GM21825 (cell line): ENCODE measurements at regions not wholly inside any gene's neighbourhood (a gene's known extent, or its start where the extent isn't known, plus 50 kb on each side); places are given as distances from the start of the nearest gene placed in this dataset.

Experiments
- ATAC-seq: cut with Tn5 transposase; IDR thresholded peaks from one replicate; pipeline ENCODE4 v1.9.1; 2021; ENCODE audit warnings: mild to moderate bottlenecking, moderate library complexity; ENCODE audit not compliant: unreplicated experiment

DNA sequence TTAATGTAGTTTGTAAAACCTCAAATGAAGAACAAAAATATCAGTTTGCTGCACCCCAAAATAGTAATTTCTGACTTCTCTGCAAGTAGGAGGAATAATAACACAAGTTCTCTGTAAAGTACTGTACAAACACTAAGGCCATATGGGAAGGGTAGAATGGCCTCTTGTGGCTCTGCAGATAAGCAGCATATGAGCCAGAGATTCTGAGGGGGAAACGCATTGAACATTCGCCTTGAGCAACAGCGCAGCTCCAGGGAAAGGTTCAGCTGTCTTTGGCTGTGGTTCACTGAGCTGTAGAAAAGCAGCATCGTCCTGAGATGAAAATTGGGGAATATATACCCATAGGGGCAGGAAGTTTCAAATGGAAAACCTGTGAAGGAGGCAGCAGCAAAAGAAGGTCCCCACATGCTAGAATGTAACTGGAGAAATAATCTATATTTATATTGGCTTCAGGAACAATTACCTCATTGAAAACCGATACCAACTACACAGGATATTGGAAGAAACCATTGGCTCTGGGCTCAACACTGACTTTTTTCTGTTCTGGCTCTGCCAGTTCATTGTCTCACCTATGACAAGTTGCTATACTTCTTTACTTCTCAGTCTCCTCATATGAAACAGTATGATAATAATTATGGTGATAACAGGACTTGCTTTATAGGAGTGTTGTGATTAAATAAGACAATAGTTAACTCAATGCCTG is 357.6 kb upstream of the CPEB2 start:
- no peak for ATAC-seq

DNA sequence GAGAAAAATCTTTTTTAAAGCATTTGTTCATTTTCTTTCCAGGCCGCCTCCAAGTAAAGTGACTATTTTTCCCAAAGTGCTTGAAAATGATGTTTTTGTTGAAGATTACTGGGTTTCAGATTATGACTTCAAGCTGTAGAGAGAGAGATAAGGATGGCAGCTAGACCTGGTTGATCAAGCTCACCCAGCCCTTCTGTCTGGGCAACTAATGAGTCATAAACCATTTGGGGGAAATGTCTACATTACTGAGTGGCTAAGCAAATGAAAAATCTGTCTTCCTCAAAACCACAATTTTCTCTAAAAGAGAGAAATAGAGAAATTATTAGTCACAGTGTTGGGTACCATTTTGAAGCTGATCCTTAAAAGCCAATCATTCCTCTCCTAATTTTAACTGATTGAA is 355.4 kb upstream of the CPEB2 start:
- ATAC-seq: no peak

DNA sequence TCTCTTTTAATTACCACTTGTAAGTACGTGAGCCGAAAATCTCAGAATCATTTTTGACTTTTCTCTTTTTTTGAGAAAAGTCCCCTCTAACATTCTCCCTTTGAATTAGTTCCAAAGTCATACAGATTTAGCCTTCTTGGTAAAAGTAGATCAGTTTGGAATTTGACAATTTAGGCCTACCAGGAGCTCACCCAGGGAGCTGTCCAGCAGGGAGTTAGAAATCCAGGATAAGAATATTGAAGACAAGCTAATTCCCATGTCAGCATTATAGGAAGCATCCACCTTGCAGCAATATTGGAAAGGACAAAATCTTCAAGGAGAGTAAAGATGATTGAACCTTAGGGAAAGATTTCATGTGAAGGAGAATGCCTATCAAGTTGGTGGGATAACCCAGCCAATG is 352.2 kb upstream of the CPEB2 start:
- no peak for ATAC-seq

DNA sequence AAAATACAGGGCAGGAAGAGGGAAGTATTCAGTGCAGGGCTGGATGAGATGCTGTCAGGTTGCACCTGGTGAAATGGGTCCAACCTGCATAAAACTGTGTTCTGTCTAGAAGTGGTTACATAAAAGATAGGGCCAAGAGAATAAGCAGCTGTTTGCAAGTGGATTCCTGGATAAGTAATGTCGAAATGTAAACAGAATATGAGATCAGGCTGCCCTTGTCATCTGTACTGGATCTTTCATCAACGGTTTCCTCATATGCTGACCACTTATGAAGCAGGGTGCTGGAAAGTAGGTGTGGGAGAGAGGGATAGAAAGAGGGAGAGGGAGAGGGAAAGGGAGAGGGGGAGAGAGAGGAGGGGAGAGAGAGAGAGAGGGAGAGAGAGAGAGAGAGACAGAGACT is 349.8 kb upstream of the CPEB2 start:
- ATAC-seq: no peak

DNA sequence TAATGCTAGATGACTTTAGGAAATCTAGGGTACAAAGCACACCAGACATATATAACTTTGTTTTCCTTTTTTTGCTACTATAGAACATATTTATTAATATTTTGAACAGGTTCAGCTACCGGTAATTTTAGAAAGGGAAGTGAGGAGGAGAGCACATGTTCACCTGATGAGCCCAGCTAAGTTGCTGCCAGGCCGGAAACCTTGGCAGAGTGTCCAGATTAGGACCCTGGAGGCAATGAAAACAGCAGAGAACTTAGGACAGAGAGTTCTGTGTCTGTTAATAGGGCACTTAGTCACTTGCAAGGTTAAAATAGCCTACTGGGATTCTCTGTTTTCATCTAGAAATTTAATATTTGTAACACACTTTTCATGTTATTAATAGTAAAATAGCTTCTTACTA is 348.9 kb upstream of the CPEB2 start:
- ATAC-seq: no peak

DNA sequence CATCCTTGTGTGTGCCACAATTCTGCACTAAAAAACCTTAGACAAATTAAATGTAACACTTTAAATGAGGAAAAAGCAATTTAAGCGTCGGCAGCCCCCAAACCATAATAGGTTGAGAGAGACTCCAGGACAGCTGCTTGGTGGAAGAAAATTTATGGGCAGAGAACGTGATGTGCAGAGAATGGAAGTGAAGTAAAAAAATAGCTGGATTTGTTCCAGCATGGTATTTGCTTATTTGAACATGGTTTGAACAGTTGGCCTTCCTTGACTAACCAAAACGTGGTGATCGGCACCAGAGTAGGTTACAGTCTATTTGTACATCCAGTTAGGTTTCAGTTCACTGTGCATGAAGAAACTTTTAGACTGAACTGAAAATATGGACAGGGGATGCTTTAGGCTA is 343.0 kb upstream of the CPEB2 start:
- ATAC-seq: no peak

DNA sequence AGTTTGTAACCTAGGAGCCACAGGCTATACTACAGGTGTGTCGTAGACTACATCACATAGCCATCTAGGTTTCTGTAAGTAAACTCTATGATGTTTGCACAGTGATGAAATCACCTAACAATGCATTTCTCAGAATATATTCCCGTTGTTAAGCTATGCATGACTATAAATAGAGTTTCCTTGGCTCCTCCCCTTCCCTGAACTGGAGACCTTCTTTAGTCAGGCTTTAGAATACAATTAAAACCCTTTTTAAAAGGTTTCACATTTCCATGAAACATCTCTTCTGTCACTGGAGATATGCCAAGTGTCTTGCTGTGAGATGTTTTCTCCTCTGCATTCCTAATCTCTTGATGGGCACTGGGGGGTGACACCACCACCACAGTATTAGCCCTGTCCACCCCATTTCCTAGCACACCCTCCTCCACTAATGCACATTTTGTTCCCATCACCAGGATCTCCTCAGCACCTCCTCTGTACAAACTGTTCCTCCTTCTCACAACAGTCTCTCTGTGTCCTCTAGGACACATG is 334.6 kb upstream of the CPEB2 start:
- ATAC-seq: no peak

DNA sequence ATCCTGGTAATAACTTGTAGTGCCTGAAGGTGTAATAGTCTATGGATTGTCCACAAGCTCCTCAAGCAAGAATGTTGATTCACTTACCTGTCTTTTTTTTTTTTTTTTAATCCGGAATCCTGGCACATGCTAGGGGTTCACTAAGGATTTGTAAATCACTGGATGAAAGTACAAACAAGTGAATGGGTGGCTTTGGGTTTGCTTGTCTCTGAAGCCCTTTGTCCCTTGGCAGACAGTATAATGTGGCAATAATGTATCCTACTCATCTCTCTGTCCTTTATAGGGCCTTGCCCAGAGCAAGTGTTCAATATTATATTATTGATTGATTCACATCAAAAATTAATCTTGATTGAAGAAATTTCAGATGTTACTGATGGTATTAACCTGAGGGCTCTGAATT is 334.0 kb upstream of the CPEB2 start:
- ATAC-seq: no peak

DNA sequence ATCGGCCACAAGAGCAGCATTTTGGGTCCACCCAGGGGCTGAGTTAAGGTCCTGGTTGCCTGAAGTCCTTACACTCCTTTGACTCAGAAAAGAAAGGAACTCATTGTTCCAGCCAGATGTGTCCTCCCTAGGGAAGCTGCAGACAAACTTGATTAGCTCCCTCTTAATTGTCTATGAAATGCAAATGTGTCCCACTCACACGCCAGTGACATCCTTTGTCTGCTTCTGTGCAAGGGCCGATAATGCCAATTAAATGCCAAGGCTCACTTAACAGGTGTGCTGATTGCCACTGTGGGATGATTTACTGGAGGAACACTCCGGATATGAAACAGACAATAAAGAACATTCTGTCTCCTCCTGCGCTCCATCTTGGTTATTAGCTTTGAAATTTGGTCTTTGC is 332.9 kb upstream of the CPEB2 start:
- no peak for ATAC-seq

DNA sequence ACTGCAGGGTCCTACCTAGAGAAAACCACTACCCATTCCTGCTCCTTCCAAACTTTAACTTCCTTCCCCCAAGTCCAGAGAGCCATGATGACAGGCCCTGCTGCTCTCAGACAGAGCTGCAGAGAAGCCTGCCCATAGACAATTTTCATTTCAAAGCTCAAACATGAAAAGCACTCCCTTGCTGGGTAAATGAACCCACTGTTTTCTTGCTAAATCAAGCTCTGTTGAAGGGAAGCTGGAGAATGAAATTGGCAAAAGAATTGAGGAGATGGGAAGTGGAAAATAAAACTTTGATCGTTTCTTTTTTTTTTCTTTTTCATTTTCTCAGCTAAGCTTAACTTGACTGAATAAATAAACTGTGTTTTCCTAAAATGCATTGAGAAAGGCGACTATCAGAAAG is 331.1 kb upstream of the CPEB2 start:
- ATAC-seq: no peak

DNA sequence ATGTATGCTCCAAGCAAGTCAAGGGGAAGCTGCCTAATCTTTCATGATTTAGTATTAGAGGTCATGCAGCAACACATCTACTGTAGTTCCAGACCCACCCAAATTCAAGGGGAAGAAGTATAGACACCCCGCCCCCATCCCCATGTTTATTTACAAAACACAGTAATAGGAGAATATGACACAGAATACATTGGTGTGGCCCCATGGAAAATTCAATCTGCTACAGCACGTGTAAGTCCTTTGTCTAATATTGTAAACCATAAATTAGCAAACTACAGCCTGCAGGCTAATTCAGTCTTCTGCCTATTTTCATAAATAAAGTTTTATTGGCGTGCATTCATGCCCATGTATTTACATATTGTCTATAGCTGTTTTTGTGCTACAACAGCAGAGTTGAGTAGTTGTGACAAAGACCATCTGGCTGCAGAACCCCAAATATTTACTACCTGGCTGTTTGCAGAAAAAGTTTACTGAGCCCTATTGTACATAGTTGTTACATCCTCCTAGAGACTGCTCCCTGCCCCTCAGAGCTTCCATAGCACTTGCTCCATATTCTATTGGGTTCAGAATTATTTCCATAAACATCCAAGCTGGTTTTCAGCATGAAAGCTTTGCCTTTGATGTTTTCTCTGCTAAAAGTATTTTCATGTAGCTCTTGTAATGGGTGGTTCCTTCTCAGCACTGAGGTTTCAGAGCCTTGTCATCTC is 326.8 kb upstream of the CPEB2 start:
- no peak for ATAC-seq

DNA sequence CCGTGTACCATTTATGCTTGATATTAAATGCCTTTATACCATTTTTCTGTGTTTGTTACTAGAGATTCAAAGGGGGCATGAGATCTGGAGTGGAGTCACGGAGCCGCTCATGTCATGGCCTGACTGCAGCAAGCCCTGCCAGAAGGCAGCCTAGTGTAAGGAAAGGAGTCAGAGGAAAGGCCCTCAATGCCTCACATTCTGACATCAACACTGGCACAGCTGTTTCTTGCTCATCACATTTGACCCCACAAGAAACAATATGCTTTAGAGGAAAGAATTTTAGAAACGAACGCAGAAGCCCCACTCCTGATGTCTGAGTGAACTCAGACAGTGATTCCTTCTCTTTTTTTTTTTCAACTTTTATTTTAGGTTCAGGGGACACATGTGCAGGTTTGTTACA is 322.4 kb upstream of the CPEB2 start:
- no peak for ATAC-seq

DNA sequence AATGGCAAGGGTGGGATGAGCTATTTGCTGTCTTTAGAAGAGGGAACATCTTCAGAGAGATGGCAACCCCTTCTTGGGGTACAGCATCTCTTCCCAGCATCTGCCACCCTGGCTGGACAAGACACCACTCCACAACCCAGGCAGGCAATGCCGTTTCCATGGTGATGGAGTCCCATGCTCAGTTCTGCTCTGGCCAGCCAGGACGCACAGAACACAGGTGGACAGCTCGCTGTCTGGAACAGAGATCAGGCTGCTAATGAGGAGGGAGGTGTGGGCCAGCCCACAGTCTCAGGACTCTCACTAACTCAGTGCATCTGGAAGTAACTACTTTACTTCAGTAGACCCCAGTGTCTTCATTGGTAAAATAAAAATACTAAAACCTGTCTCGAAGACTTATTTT is 321.0 kb upstream of the CPEB2 start:
- no peak for ATAC-seq

DNA sequence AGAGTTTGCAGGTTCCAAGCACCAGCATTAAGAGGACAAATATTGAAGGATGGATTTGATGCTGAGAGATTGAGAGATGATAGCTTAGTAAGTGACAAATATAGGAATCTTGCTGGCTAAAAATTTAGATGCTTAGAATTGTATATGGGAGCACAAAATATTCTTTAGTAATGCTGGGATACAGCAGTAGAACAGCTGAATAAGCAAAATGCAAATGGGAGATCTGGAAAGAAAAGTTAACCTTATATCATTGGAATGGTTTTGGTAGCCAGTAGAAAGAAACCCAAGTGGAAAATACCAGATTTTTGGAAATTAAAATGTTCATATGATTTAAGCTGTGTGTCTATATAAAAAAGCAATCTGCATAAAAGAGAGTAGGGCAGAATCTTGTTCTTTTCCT is 308.6 kb upstream of the CPEB2 start:
- no peak for ATAC-seq

DNA sequence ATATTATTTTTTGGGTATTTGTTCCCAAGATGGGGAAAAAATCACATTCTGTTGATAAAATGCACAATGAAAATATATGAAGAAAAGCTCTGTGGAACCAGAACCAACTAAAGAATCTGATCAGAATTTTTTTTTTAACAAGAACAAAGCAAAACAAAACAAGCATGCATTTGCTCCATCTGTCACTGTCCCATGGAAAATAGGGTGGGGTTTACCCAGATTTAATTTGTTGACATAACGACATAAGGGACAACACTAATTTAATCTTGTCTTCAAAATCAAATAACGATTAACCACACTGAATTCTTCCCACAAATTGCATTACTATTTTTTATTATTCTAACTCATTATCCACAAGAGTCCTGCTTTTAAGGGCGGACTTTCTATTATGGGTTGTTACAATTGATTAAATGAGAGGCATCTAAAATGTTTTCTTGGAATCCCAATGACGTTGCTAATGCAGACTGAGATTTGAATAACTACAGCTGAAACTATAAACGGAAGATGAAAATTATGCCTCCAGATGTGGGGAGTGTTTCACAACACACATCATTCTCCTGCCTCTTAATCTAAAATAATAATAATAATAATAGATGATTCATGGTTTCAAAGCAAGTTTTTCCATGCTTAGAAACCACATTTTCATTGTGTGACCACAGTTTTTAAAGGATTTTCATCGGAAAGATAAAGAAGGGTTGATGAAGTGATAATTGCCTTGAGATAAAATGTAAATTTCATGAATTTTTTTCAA is 307.0 kb upstream of the CPEB2 start:
- ATAC-seq: no peak

DNA sequence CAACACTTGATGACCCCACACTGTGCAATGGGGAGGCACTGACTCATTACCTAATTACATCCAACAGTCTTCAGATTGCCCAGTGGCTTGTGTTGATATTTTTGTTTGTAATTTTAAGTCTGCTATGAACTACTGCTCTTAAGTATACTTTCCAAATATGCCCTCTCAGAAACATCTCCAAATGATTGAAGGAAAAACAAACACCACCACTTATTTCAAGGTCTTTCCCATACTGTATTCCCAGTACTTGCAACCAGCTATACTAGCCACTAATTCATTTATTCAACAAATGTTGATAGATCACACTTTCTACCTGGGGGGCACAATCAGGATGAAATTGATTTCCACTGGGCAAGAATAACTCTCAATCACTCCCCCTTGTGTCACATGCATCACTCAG is 302.2 kb upstream of the CPEB2 start:
- ATAC-seq: no peak

DNA sequence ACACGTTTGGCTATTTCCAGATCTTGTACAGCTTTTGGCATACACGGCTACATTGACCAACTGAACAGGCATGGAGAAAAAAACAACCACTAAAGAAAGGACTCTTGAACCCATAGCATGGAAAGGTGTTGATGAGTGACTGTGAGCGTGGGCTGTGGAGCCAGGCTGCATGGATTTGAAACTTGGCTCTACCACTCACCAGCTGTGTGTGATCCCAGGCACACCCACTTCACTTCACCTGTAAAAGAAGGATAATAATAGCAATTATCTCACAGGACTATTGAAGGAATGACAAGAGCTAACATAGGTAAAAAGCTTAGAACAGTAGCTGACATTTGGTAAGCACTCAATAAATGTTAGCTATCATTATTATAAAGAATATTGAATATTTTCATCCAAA is 301.7 kb upstream of the CPEB2 start:
- no peak for ATAC-seq

DNA sequence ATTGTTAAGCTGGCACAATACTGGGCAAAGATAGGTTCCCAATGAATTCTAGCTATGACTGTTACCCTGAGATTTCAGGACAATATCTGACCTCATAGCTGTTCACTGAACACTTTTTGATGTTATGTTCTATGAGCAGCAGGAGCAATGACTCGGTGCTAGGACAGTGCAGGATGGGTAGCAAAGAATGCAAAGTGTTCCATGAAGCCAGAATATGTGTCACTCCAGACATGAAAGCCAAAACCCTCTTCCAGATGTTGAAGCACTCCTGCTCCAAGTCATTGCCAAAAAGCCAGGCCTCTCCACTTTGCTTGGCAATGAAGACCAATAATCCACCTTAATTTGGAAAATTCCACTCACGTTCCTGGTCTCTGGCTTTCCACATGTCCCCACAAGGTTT is 300.9 kb upstream of the CPEB2 start:
- no peak for ATAC-seq

DNA sequence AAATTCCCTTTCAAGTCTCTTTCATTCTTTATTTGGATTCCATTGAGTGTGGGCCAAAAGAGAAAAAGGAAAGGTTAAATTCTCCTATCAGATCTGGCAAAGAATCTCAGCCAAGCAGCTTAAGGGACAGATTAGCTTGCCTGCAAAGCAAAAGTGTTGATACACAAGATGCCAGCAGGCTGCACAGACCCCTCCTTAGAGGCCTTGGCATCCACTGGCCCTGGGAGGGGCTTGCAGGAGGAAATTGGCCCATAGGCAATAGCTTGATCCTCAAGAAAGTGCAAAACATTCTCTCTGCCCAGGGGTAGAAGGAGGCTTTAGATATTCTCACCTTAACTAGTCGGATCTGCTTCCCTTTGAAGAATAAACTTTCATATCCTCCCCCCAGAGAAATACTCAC is 300.4 kb upstream of the CPEB2 start:
- no peak for ATAC-seq

DNA sequence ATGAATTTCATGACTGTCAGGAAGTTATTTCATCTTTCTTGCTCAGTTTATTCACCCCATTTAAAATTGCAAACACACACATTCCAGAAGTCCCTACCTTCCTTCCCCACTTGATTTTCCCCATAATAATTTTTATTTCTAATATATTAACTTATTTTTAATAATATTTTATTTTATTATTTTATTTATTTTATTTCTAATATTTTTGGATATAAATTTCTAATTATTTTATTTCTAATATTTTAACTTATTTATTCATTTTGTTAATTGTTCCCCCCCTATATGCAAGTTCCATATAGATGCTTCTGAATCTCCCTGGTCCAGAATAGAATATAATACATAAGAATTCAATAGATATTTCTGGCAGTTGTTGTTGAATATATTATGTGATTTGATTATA is 293.7 kb upstream of the CPEB2 start:
- no peak for ATAC-seq

DNA sequence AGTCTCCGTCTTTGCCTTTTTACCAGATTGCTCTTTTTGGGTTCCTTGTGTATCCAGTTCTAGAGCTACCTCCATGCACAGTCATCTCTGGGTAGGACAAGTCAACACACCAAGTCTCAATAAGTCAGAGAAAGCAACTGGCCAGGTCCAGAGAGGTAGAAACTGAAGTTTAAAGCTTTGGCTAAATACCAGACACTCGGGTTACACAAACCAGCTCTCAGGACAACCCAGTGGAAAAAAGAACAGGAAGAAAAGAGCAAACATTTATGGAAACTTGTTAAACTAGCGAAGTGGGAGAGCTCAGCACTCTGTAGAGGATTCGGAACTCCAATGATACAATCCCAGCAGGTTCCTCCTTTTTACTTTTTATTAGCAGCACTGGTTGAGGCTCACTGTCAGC is 291.0 kb upstream of the CPEB2 start:
- no peak for ATAC-seq

DNA sequence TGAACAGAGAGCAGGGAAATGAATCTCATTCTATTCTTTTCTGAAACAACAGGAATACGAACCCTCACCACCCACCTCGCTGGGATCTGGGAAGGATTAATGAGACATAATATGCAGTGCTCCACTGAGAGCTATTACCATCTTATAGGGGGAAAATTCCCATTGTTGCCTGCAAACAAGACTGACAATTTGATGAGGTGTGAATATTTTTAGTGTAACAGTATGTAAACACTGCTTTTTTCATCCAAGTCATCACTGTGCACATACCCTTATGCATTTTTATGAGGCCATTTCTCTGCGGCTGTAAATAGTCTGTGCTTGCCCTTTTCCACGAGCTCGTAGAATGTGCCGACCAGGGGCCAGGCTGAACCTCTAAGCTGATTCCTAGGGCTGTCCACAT is 285.6 kb upstream of the CPEB2 start:
- no peak for ATAC-seq
